ENCODE measurements at regions not wholly inside any gene's neighbourhood (a gene's known extent, or its start where the extent isn't known, plus 50 kb on each side); places are given as distances from the start of the nearest gene placed in this dataset.
"Not testable (repeated sequence)": the region's sequence is repeated elsewhere in the genome, so short reads cannot be mapped to it uniquely, and the experiment has no call there.

DNA sequence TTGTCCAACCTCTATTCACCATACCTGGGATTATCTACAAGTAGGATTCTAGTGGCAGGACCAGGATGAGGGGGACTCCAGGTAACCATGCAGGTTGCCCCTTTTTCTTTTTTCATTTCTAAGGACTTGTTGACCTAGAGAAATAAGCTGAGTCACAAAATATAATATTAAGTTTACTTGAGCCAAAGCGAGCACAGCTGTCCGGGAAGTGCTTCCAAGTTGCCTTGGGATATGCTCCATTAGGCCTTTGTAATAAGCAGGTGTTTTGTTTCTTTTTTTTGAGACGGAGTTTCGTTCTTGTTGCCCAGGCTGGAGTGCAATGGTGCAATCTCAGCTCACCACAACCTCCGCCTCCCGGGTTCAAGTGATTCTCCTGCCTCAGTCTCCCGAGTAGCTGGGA, 85.6 kb downstream of the ZNF467 start:
- not testable (repeated sequence) for TF ChIP-seq POLR2A (IDR thresholded peaks at IDR 0.05)
- TF ChIP-seq, protein P1, sequence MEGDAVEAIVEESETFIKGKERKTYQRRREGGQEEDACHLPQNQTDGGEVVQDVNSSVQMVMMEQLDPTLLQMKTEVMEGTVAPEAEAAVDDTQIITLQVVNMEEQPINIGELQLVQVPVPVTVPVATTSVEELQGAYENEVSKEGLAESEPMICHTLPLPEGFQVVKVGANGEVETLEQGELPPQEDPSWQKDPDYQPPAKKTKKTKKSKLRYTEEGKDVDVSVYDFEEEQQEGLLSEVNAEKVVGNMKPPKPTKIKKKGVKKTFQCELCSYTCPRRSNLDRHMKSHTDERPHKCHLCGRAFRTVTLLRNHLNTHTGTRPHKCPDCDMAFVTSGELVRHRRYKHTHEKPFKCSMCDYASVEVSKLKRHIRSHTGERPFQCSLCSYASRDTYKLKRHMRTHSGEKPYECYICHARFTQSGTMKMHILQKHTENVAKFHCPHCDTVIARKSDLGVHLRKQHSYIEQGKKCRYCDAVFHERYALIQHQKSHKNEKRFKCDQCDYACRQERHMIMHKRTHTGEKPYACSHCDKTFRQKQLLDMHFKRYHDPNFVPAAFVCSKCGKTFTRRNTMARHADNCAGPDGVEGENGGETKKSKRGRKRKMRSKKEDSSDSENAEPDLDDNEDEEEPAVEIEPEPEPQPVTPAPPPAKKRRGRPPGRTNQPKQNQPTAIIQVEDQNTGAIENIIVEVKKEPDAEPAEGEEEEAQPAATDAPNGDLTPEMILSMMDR (IDR thresholded peaks at IDR 0.05) = not testable (repeated sequence)
